ENCODE measurements at regions not wholly inside any gene's neighbourhood (a gene's known extent, or its start where the extent isn't known, plus 50 kb on each side); places are given as distances from the start of the nearest gene placed in this dataset.
A peak's percentile ranks its signal among the peaks of the same experiment; 100 is the strongest.
"Not testable (repeated sequence)": the region's sequence is repeated elsewhere in the genome, so short reads cannot be mapped to it uniquely, and the experiment has no call there.

- no peak for DNase-seq
Observed at GRCh38 chr18:62629031-62629430, 86.3 kb upstream of the PHLPP1 start.

GRCh38 chr18:62631173-62631572 is 84.2 kb upstream of the PHLPP1 start:
- DNase-seq = no peak

GRCh38 chr18:62632788-62633455 is 82.4 kb upstream of the PHLPP1 start:
- DNase-seq = no peak

- DNase-seq = no peak
Observed at GRCh38 chr18:62634458-62634857, 80.9 kb upstream of the PHLPP1 start.

- no peak for DNase-seq
Observed at GRCh38 chr18:62634979-62635630, 80.2 kb upstream of the PHLPP1 start.

- no peak for DNase-seq
Observed at GRCh38 chr18:62637403-62637802, 77.9 kb upstream of the PHLPP1 start.

GRCh38 chr18:62637807-62638687 is 77.3 kb upstream of the PHLPP1 start:
- peak; percentile 16 for DNase-seq

- DNase-seq = no peak
Observed at GRCh38 chr18:62643181-62643580, 72.2 kb upstream of the PHLPP1 start.

GRCh38 chr18:62644773-62645172 is 70.6 kb upstream of the PHLPP1 start:
- DNase-seq = no peak

- DNase-seq = no peak
Observed at GRCh38 chr18:62647179-62647578, 68.2 kb upstream of the PHLPP1 start.

- DNase-seq = no peak
Observed at GRCh38 chr18:62648045-62648678, 67.2 kb upstream of the PHLPP1 start.

- no peak for DNase-seq
Observed at GRCh38 chr18:62651276-62652056, 63.9 kb upstream of the PHLPP1 start.

GRCh38 chr18:62652057-62652629 is 63.2 kb upstream of the PHLPP1 start:
- not testable (repeated sequence) for DNase-seq

GRCh38 chr18:62655520-62656219 is 59.7 kb upstream of the PHLPP1 start:
- DNase-seq = no peak

- no peak for DNase-seq
Observed at GRCh38 chr18:62658028-62658427, 57.3 kb upstream of the PHLPP1 start.

- DNase-seq = no peak
Observed at GRCh38 chr18:62659698-62660097, 55.6 kb upstream of the PHLPP1 start.

- DNase-seq = no peak
Observed at GRCh38 chr18:62660691-62661090, 54.6 kb upstream of the PHLPP1 start.

- no peak for DNase-seq
Observed at GRCh38 chr18:62663731-62664336, 51.5 kb upstream of the PHLPP1 start.

- DNase-seq = no peak
Observed at GRCh38 chr18:62664414-62664813, 50.9 kb upstream of the PHLPP1 start.

GRCh38 chr18:62665188-62665587 is 50.2 kb upstream of the PHLPP1 start:
- DNase-seq = no peak

Measured in activated effector memory CD4-positive, alpha-beta T cell treated with Interleukin-2 at 50 U/mL for 16 hours (primary cell).